ENCODE measurements at regions not wholly inside any gene's neighbourhood (a gene's known extent, or its start where the extent isn't known, plus 50 kb on each side); places are given as distances from the start of the nearest gene placed in this dataset.

DNA sequence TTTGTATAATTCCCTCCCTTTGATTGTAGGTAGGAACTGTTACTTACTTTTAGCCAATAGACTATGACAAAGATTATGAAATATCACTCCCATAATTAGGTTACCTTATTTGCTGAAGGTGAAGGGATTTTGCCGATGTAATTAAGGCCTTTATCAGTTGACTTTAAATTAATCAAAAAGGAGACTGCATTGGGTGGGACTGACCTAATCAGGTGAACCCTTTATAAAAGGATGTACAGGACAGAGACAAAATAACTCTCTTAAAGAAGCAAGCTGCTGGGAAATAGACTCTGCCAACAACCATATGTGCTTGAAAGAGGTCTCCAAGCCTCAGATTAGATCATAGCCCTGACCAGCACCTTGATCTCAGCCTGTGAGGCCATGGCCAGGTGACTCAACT lies 167.6 kb downstream of the SOX3 start:
- no peak overlapping the region for H3K27ac Mint-ChIP-seq (ENCODE audit: unreplicated experiment)
- intact Hi-C loops (cut with micrococcal nuclease; ENCODE audit: unreplicated experiment): no loop called here
- H3K9me3 Mint-ChIP-seq (ENCODE audit: unreplicated experiment): no peaks in the 10 kb centered on the region
- Histone ChIP-seq H3K4me3 (ENCODE audit: low read depth, low read length) (no peak overlapping the region), H3K36me3 (ENCODE audit: control insufficient read depth, insufficient read depth, low read length) (no peaks in the 10 kb centered on the region), H3K9me3 (no peaks in the 10 kb centered on the region), H3K4me1 (no peaks in the 10 kb centered on the region), H3K27me3 (replicated peaks; ENCODE audit: control insufficient read depth, insufficient read depth, low read length) (no peaks in the 10 kb centered on the region)
- BruUV-seq (replicated peaks): no TSS peak
- ChIA-PET CTCF (no interaction called here), POLR2A (no interaction called here)
- no peak overlapping the region for H3K4me3 Mint-ChIP-seq (ENCODE audit: unreplicated experiment)
- TF ChIP-seq, protein P1, sequence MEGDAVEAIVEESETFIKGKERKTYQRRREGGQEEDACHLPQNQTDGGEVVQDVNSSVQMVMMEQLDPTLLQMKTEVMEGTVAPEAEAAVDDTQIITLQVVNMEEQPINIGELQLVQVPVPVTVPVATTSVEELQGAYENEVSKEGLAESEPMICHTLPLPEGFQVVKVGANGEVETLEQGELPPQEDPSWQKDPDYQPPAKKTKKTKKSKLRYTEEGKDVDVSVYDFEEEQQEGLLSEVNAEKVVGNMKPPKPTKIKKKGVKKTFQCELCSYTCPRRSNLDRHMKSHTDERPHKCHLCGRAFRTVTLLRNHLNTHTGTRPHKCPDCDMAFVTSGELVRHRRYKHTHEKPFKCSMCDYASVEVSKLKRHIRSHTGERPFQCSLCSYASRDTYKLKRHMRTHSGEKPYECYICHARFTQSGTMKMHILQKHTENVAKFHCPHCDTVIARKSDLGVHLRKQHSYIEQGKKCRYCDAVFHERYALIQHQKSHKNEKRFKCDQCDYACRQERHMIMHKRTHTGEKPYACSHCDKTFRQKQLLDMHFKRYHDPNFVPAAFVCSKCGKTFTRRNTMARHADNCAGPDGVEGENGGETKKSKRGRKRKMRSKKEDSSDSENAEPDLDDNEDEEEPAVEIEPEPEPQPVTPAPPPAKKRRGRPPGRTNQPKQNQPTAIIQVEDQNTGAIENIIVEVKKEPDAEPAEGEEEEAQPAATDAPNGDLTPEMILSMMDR (IDR thresholded peaks at IDR 0.05; ENCODE audit: insufficient read depth in 1 of 2, low read depth in 1 of 2, low read length in 1 of 2, severe bottlenecking in 1 of 2, unreplicated experiment in 1 of 2): no peak
- DNase-seq: no peak
- H3K4me1 Mint-ChIP-seq (ENCODE audit: low read depth, unreplicated experiment): no peaks in the 10 kb centered on the region
- no peaks in the 10 kb centered on the region for H3K27me3 Mint-ChIP-seq (ENCODE audit: insufficient read depth, unreplicated experiment)
- H3K36me3 Mint-ChIP-seq (ENCODE audit: insufficient read depth, unreplicated experiment): no peaks in the 10 kb centered on the region

GRCh38 chrX:140318296-140318695 lies 186.6 kb downstream of the SOX3 start:
- H3K4me1 ChIP-seq: no peaks in the 10 kb centered on the region
- no TSS peak for BruUV-seq (replicated peaks)
- H3K4me3 ChIP-seq (ENCODE audit: low read depth, low read length): no peak overlapping the region
- H3K9me3 ChIP-seq: no peaks in the 10 kb centered on the region
- Mint-ChIP-seq H3K4me1 (ENCODE audit: low read depth, unreplicated experiment) (no peaks in the 10 kb centered on the region), H3K36me3 (ENCODE audit: insufficient read depth, unreplicated experiment) (no peaks in the 10 kb centered on the region), H3K27me3 (ENCODE audit: insufficient read depth, unreplicated experiment) (no peaks in the 10 kb centered on the region), H3K9me3 (ENCODE audit: unreplicated experiment) (no peaks in the 10 kb centered on the region), H3K4me3 (ENCODE audit: unreplicated experiment) (no peak overlapping the region), H3K27ac (ENCODE audit: unreplicated experiment) (no peak overlapping the region)
- ChIA-PET CTCF (no interaction called here), POLR2A (no interaction called here)
- intact Hi-C loops (cut with micrococcal nuclease; ENCODE audit: unreplicated experiment): no loop called here
- TF ChIP-seq, protein P1 (IDR thresholded peaks at IDR 0.05; ENCODE audit: insufficient read depth in 1 of 2, low read depth in 1 of 2, low read length in 1 of 2, severe bottlenecking in 1 of 2, unreplicated experiment in 1 of 2): no peak
- H3K27me3 ChIP-seq (replicated peaks; ENCODE audit: control insufficient read depth, insufficient read depth, low read length): no peaks in the 10 kb centered on the region
- no peaks in the 10 kb centered on the region for H3K36me3 ChIP-seq (ENCODE audit: control insufficient read depth, insufficient read depth, low read length)
- DNase-seq: no peak

- BruUV-seq (replicated peaks): no TSS peak
- TF ChIP-seq, protein P1 (IDR thresholded peaks at IDR 0.05; ENCODE audit: insufficient read depth in 1 of 2, low read depth in 1 of 2, low read length in 1 of 2, severe bottlenecking in 1 of 2, unreplicated experiment in 1 of 2): no peak
- H3K27ac Mint-ChIP-seq (ENCODE audit: unreplicated experiment): no peak overlapping the region
- no peaks in the 10 kb centered on the region for H3K9me3 ChIP-seq
- CTCF ChIA-PET: no interaction called here
- POLR2A ChIA-PET: no interaction called here
- no peaks in the 10 kb centered on the region for H3K36me3 ChIP-seq (ENCODE audit: control insufficient read depth, insufficient read depth, low read length)
- no peaks in the 10 kb centered on the region for H3K36me3 Mint-ChIP-seq (ENCODE audit: insufficient read depth, unreplicated experiment)
- DNase-seq: no peak
- no peaks in the 10 kb centered on the region for H3K4me1 Mint-ChIP-seq (ENCODE audit: low read depth, unreplicated experiment)
- no peak overlapping the region for H3K4me3 Mint-ChIP-seq (ENCODE audit: unreplicated experiment)
- H3K4me1 ChIP-seq: no peaks in the 10 kb centered on the region
- H3K27me3 Mint-ChIP-seq (ENCODE audit: insufficient read depth, unreplicated experiment): no peaks in the 10 kb centered on the region
- H3K9me3 Mint-ChIP-seq (ENCODE audit: unreplicated experiment): no peaks in the 10 kb centered on the region
- intact Hi-C loops (cut with micrococcal nuclease; ENCODE audit: unreplicated experiment): no loop called here
- no peak overlapping the region for H3K4me3 ChIP-seq (ENCODE audit: low read depth, low read length)
- no peaks in the 10 kb centered on the region for H3K27me3 ChIP-seq (replicated peaks; ENCODE audit: control insufficient read depth, insufficient read depth, low read length)
Observed at GRCh38 chrX:140317462-140317861, 187.4 kb downstream of the SOX3 start.

All from Caco-2 (cell line).